GM12878 (cell line): ENCODE measurements at regions not wholly inside any gene's neighbourhood (a gene's known extent, or its start where the extent isn't known, plus 50 kb on each side); places are given as distances from the start of the nearest gene placed in this dataset.

ENCODE experiments used
- ATAC-seq: fragments of 200-7000 bp; cut with Tn5 transposase; 3 replicates; pipeline ENCODE4 v1.9.1; 2020; ENCODE audit warnings: mild to moderate bottlenecking, moderate library complexity
- BruUV-seq: library from RNA; stranded (reverse); fragments of 400-500 nt; replicated peaks from 2 replicates; lab custom pipeline; 2021; lab: Mats Ljungman, UMichigan
- CTCF ChIA-PET: fragments of 300-600 bp; sonication (Branson Sonifier 250); formaldehyde crosslinking; extraction: SDS; loops from one replicate; lab custom pipeline; 2021; ENCODE audit warnings: inconsistent platforms; lab: Yijun Ruan, JAX
- POLR2A ChIA-PET: fragments of 350-600 bp; formaldehyde crosslinking; extraction: SDS; loops from one replicate; lab custom pipeline; 2021; ENCODE audit warnings: inconsistent platforms; lab: Charles Lee
- RAD21 ChIA-PET: fragments of 300-600 bp; sonication (Branson Sonifier 250); formaldehyde crosslinking; loops from one replicate; lab custom pipeline; 2023; ENCODE audit warnings: antibody characterized with exemption; ENCODE audit not compliant: unreplicated experiment; lab: Charles Lee
- SMC1A ChIA-PET: fragments of 300-600 bp; sonication (Branson Sonifier 250); formaldehyde crosslinking; loops from one replicate; lab custom pipeline; 2023; ENCODE audit not compliant: unreplicated experiment, uncharacterized antibody; lab: Charles Lee
- DNase-seq: peaks from one replicate; pipeline ENCODE4 v3.0.0-alpha.2; 2011; ENCODE audit warnings: low read depth, low spot score
- FAIRE-seq: peaks from 3 replicates; lab custom pipeline; 2011; peaks lifted over from hg19 to GRCh38; lab: Jason Lieb, UNC
- H2AFZ ChIP-seq: 2 replicates; pipeline ENCODE4 v1.6.0; 2011; ENCODE audit warnings: low read depth, low read length, control low read depth; ENCODE audit not compliant: control insufficient read depth
- H3K27ac ChIP-seq: 2 replicates; pipeline ENCODE4 v1.5.1; 2011; ENCODE audit warnings: control low read depth; ENCODE audit not compliant: control insufficient read depth, insufficient read depth
- H3K27me3 ChIP-seq, 2 experiments: replicated peaks in 1 of 2; 2 replicates each; pipeline versions ENCODE4 v1.6.0 to v1.6.1; 2011; ENCODE audit warnings: low read length in 1 of 2; ENCODE audit not compliant: control insufficient read depth in 2 of 2, insufficient read depth in 2 of 2
- H3K36me3 ChIP-seq, 2 experiments: 2 replicates each; pipeline ENCODE4 v1.5.1; 2011; ENCODE audit warnings: low read length in 1 of 2; ENCODE audit not compliant: control insufficient read depth in 2 of 2, insufficient read depth in 2 of 2
- H3K4me1 ChIP-seq: 2 replicates; pipeline ENCODE4 v1.6.1; 2011; ENCODE audit warnings: mild to moderate bottlenecking, low read length, moderate library complexity, mixed read lengths; ENCODE audit not compliant: control insufficient read depth, insufficient read depth
- H3K4me2 ChIP-seq: 2 replicates; pipeline ENCODE4 v1.6.0; 2011; ENCODE audit warnings: control low read depth; ENCODE audit not compliant: control insufficient read depth, insufficient read depth
- H3K4me3 ChIP-seq: fragments of 200-600 bp; sonication (generic); 2 replicates; pipeline ENCODE4 v1.5.1; 2016
- H3K79me2 ChIP-seq: 2 replicates; pipeline ENCODE4 v1.6.0; 2011; ENCODE audit warnings: low read length; ENCODE audit not compliant: control insufficient read depth, insufficient read depth
- H3K9ac ChIP-seq: 2 replicates; pipeline ENCODE4 v1.8.0; 2011; ENCODE audit warnings: low read length, control low read depth, mixed read lengths; ENCODE audit not compliant: control insufficient read depth, insufficient read depth
- H3K9me3 ChIP-seq: replicated peaks from 3 replicates; pipeline ENCODE4 v1.5.1; 2011; ENCODE audit warnings: mild to moderate bottlenecking, low read length; ENCODE audit not compliant: control insufficient read depth, insufficient read depth
- H4K20me1 ChIP-seq: 2 replicates; pipeline ENCODE4 v1.6.0; 2011; ENCODE audit not compliant: control insufficient read depth, insufficient read depth
- ATF3 ChIP-seq: IDR thresholded peaks from 2 replicates; pipeline ENCODE4 v1.6.1; 2011; ENCODE audit warnings: low read depth, mild to moderate bottlenecking, low read length, moderate library complexity, borderline replicate concordance; ENCODE audit errors: extremely low read depth
- CEBPB ChIP-seq, 2 experiments: fragments of 150-350 bp in 1 of 2; IDR thresholded peaks; 2 replicates each; pipeline ENCODE4 v1.6.1; 2012 to 2014; ENCODE audit warnings: low read depth in 2 of 2, low read length in 2 of 2, borderline replicate concordance in 1 of 2, inconsistent platforms in 1 of 2
- EP300 ChIP-seq, 2 experiments: fragments of 150-350 bp in 1 of 2; IDR thresholded peaks; 2 replicates each; pipeline ENCODE4 v1.6.1; 2011 to 2012; ENCODE audit warnings: low read depth in 2 of 2, low read length in 2 of 2, borderline replicate concordance in 1 of 2, improper control_type of control experiment in 1 of 2, inconsistent platforms in 1 of 2; ENCODE audit not compliant: control insufficient read depth in 1 of 2
- IRF5 ChIP-seq: fragments of 450-650 bp; IDR thresholded peaks from 2 replicates; pipeline ENCODE4 v1.6.1; 2017; ENCODE audit warnings: borderline replicate concordance
- JUND ChIP-seq: IDR thresholded peaks from 2 replicates; pipeline ENCODE4 v1.6.1; 2012; ENCODE audit warnings: low read depth, mild to moderate bottlenecking, low read length, improper control_type of control experiment, moderate library complexity
- NR2C2 ChIP-seq: IDR thresholded peaks from 2 replicates; pipeline ENCODE4 v1.6.1; 2011; ENCODE audit warnings: borderline replicate concordance, low read depth; ENCODE audit not compliant: control insufficient read depth, insufficient read length
- POLR2A ChIP-seq: IDR thresholded peaks from 2 replicates; pipeline ENCODE4 v1.6.1; 2011; ENCODE audit warnings: low read depth, mild to moderate bottlenecking, low read length
- SMAD1 ChIP-seq: fragments of 450-650 bp; IDR thresholded peaks from 2 replicates; pipeline ENCODE4 v1.6.1; 2018; ENCODE audit warnings: mild to moderate bottlenecking, low read depth; ENCODE audit not compliant: partially characterized antibody
- SPI1 ChIP-seq: IDR thresholded peaks from 2 replicates; pipeline ENCODE4 v1.6.1; 2011; ENCODE audit warnings: low read depth, mild to moderate bottlenecking, low read length, moderate library complexity, borderline replicate concordance; ENCODE audit not compliant: insufficient read depth
- WGBS: methylation state at CpG from one replicate; pipeline ENCODE4 v1.1.6; 2016; ENCODE audit warnings: low lambda C conversion rate; ENCODE audit not compliant: insufficient replicate concordance, insufficient coverage; ENCODE audit errors: missing lambda C conversion rate; 5-methylcytosine and 5-hydroxymethylcytosine counted together
- in situ Hi-C: fragments of 300-500 bp; cut with MboI; formaldehyde crosslinking; loops from 9 replicates; pipeline ENCODE4 v1.14.3; 2018; ENCODE audit warnings: mixed read lengths
- intact Hi-C: fragments of 100-400 bp; cut with micrococcal nuclease; formaldehyde crosslinking; loops from one replicate; pipeline ENCODE4 v1.14.2; 2022; ENCODE audit not compliant: unreplicated experiment

DNA sequence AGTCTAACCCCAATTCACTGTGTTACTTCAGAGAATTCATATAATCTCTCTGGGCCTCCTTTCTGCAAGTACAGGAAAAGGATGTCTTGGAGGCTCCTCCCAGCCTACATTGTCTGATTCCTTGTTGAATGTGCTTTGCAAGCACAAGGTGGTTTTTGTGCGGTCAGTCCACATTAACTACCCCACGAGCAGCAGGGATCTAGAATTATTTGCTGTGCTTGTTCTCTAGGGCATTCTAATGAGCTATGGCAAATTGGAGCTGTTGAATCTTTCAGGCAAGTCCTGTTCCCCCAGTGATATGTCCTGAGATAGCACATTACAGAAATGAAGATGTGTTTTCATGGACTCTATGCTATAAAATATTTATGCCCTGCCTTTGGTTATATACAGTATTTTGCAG, 349.4 kb downstream of the SLC4A3 start:
- ChIA-PET CTCF (interaction anchor here (1.0 kb wide), 1 partner anchor 11 kb away, joined by 4 read pairs; no protein-coding TSS in a partner anchor), SMC1A (no interaction called here)
- Histone ChIP-seq H3K9ac (no peak overlapping the region), H4K20me1 (no peaks in the 10 kb centered on the region), H3K9me3 (no peaks in the 10 kb centered on the region), H2AFZ (no peak overlapping the region), H3K36me3 (no peaks in the 10 kb centered on the region), H3K27ac (no peak overlapping the region)
- FAIRE-seq: no peak
- intact Hi-C loops: no loop called here
- TF ChIP-seq SPI1 (no peak), CEBPB (IDR thresholded peaks at IDR 0.05; ENCODE audit: borderline replicate concordance in 1 of 2, low read depth in 2 of 2, low read length in 2 of 2) (no peak), ATF3 (no peak), SMAD1 (no peak), NR2C2 (no peak), IRF5 (no peak), EP300 (IDR thresholded peaks at IDR 0.05; ENCODE audit: borderline replicate concordance in 1 of 2, control insufficient read depth in 1 of 2, low read depth in 2 of 2, low read length in 2 of 2) (no peak), JUND (no peak), POLR2A (no peak)
- TF ChIP-seq, all 136 proteins: peak for 0
- H3K79me2 ChIP-seq: no peaks in the 10 kb centered on the region
- H3K4me3 ChIP-seq: no peak overlapping the region
- ATAC-seq: no peak
- BruUV-seq: no TSS peak
- RAD21 ChIA-PET: no interaction called here
- H3K4me2 ChIP-seq: no peak overlapping the region
- POLR2A ChIA-PET: no interaction called here
- no peaks in the 10 kb centered on the region for H3K27me3 ChIP-seq
- no peaks in the 10 kb centered on the region for H3K4me1 ChIP-seq
- WGBS: 21% methylated on average over 2 of the region's 2 CpGs
- in situ Hi-C loops: no loop called here
- DNase-seq: no peak
